ENCODE measurements at regions not wholly inside any gene's neighbourhood (a gene's known extent, or its start where the extent isn't known, plus 50 kb on each side); places are given as distances from the start of the nearest gene placed in this dataset.
A peak's percentile ranks its signal among the peaks of the same experiment; 100 is the strongest.
"Not testable (repeated sequence)": the region's sequence is repeated elsewhere in the genome, so short reads cannot be mapped to it uniquely, and the experiment has no call there.

- no peak for DNase-seq
Observed at GRCh38 chr16:77002644-77003043, 188.3 kb upstream of the MON1B start.

DNA sequence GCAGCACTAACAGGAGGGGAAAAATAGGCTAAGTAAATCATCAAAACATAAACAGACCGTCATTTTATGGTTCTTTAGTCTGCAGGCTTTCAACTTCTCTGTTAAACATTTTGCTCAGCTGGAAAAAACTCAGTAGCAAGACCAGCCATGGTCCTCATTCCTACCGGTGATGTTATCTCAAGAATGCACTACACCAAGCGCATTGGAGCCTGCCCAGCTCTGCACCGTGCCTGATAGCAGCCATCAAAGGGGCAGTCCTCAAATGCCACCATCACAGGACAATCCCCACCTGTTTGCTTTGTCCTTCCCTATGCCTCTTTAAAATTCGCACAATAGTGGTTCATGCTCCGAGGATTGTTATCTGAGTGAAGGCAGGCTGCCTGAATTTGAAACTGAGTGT is 181.5 kb upstream of the MON1B start:
- DNase-seq, result no peak

- DNase-seq, result no peak
Observed at GRCh38 chr16:77014441-77014840, 176.5 kb upstream of the MON1B start.

DNA sequence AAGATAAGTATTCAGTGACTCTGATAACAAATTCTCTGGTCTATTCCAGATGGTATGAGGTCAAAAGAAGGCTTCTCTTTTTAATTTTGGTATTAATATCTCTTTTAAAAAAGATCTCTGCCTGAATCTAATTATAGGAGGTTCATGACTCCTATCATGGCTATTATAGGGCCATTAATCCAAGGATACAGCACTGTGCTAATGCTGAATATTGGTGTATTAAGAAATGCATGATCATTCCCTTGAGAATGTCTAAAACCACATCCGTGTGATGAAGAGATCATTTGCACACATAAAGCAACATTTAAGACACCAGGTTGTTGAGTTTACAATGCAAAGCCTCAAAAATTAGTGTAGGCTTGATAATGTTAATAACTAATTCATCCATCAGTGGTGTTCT is 160.4 kb upstream of the MON1B start:
- DNase-seq, result no peak

- DNase-seq, result no peak
Observed at GRCh38 chr16:77033516-77033915, 157.5 kb upstream of the MON1B start.

DNA sequence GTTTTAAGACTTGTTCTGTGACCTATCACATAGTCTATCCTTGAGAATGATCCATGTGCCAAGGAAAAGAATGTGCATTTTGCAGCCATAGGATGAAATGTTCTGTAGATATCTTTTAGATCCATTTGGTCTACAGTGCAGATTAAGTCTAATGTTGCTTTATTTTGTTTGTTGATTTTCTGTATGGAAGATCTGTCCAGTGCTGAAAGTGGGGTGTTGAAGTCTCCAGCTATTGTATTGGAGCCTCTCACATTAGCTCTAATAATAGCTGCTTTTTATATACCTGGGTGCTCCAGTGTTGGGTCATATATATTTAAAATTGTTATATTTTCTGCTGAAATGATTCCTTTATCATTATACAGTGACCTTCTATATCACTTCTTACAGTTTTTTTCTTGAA is 155.6 kb upstream of the MON1B start:
- no peak for DNase-seq

- DNase-seq, result no peak
Observed at GRCh38 chr16:77037696-77038347, 153.2 kb upstream of the MON1B start.

- DNase-seq, result no peak
Observed at GRCh38 chr16:77041468-77041867, 149.5 kb upstream of the MON1B start.

DNA sequence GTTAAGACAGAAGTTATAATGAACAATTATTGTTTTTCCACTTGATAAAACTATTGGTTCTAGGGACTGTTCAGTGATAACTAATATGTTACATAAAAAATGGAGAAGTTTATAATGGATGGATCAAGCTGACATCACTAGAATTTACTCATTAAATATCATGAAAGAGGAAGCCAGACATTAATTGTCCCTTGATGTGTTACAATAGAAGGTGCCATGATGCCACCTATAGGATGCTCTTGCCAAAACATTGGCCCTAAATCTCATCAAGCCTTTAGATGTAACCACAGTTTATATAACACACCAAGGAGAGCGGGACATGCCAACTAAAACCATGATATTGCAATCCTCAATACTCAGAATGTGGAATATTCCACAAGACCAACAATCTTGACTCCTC is 147.9 kb upstream of the MON1B start:
- no peak for DNase-seq

- no peak for DNase-seq
Observed at GRCh38 chr16:77046206-77046605, 144.8 kb upstream of the MON1B start.

DNA sequence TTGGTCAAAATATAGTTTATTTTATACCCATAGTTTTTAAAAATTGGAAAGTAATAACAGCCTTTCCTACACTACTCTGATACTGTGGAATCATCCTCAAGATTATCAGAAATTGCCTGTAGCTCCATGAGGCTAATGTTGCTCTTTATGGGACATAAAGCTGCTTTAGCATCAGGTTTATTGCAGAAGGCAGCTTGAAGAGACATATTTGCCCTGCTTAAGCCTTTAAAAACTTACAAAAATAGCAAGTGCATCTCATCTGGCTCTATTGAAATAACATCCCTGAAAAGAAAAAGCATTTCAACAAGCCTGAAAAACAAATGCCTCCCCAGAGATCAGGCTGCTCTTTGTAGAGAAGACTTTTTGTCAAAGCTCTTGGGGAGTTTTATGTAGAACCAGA is 142.9 kb upstream of the MON1B start:
- DNase-seq, result no peak

DNA sequence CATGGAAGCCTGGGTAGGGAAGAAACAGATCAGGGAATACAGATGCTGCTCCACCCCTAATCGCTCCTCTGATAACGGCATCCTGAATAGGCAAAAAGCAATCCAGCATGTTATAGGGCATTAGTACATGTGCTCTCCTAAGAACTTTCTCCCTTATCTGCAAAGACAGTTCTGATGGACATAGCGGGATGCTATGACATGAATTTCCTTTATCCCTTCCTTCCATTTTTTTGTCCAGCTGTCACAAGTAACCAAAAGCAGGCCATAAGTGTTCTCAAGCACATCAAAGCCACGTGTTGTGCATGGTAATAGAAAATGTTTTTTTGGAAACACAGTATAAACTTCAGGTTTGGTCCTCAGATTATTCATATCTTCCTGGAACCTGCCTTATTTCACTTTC is 141.4 kb upstream of the MON1B start:
- no peak for DNase-seq

- not testable (repeated sequence) for DNase-seq
Observed at GRCh38 chr16:77056597-77056996, 134.4 kb upstream of the MON1B start.

GRCh38 chr16:77057161-77057774 is 133.7 kb upstream of the MON1B start:
- no peak for DNase-seq

DNA sequence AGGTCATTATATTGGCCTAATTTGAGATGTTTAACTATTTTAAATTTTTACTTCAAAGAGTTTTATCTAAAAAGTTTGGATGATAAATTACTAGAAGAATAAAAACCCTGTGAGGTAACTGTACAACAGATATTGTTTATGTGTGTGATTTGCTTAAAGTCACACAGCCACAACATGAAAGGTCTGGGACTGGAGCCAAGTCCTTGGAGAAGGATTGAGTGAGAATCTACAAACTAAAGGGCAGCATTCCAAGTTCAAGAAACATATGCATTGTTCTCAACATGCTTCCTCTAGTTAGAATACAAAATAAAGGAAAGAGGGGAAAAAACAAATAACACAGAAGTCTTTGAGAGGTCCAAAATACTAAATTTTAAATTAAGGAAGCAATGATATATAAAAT is 131.5 kb upstream of the MON1B start:
- peak; percentile 37 for DNase-seq

DNA sequence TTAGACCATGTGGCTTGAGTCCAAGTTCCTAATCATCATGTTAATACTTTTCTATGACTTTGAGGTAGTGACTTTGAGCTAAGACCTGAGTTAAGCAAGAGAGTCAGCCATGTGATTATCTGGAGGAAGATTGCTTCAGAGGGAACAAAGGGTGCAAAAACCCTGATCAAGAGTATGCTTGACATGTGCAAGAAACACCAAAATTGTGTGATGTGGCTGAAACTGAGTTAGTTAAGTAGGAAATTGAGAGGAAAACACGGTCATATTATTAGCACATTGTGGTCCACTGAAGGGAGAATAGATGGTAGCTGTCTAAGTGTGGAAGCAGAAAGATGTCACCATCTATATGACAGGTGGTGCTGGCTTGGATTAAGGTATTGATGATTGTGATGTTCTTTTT is 130.4 kb upstream of the MON1B start:
- DNase-seq, result no peak

GRCh38 chr16:77062878-77063675 is 127.9 kb upstream of the MON1B start:
- no peak for DNase-seq

DNA sequence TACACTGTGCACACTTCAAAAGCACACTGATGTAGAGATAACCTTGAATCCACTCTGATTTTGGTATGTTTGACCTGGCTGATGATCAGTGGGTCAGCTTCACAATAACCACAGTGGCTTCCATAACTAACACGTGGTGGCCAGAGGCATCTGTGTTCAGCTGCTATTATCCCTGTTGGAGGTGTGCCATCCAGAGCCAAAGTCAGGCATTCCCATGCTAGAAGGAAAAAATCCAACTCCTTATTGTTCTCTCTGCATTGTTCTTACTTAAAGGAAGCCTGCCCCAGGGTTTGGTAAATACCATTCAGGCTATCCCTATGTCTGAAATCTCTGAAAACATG is 127.3 kb upstream of the MON1B start:
- DNase-seq, result no peak

DNA sequence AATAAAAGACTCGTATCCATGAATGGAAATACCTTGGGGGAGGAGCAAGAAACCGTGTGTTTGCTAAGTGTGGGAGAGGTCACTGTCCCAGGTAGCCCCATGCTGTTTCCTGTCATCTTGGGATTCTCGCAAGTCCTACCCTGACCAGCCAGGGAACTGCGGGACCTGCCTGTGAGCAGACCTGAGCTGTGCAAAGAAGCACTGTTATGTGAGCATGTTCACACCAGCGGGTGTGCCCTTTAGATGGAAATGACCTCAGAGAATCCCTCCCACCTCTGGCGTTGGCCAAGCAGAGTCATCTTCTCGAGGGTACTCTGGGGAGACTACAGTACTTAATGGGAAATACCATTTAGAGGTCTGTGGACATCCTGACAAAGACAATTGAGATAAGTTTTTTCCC is 127.0 kb upstream of the MON1B start:
- DNase-seq, result no peak

- no peak for DNase-seq
Observed at GRCh38 chr16:77066896-77067496, 124.0 kb upstream of the MON1B start.

GRCh38 chr16:77067900-77068299 is 123.1 kb upstream of the MON1B start:
- DNase-seq, result no peak

- no peak for DNase-seq
Observed at GRCh38 chr16:77068402-77068801, 122.6 kb upstream of the MON1B start.

- DNase-seq, result no peak
Observed at GRCh38 chr16:77069929-77070328, 121.1 kb upstream of the MON1B start.

DNA sequence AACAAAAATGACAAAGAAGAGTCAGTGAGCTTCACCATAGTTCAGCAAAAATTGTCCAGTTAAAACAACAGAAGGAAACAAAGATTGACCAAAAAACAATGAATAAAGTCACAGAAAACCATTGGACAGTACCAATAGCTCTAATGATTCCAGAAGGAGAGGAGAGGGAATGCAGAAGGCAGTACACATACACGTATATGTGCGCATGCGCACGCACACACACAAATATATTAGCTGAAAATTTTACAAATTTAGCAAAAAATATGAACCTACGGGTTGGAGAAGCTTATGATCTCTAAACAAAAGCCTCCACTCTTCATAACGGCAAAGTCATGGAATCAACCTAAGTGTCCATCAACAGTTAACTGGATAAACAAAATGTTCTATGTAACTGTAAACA is 120.3 kb upstream of the MON1B start:
- no peak for DNase-seq
